GM23338 (cell line): ENCODE measurements at regions not wholly inside any gene's neighbourhood (a gene's known extent, or its start where the extent isn't known, plus 50 kb on each side); places are given as distances from the start of the nearest gene placed in this dataset.

Source experiments
- ATAC-seq: fragments of 200-7000 bp; cut with Tn5 transposase; 3 replicates; pipeline ENCODE4 v1.9.1; 2020
- DNase-seq: peaks from one replicate; pipeline ENCODE4 v3.0.0-alpha.2; 2015; ENCODE audit warnings: low spot score
- H2AFZ ChIP-seq: fragments of 200-600 bp; sonication (generic); 2 replicates; pipeline ENCODE4 v1.8.0; 2016; ENCODE audit warnings: antibody characterized with exemption, mild to moderate bottlenecking, moderate library complexity
- H3F3A ChIP-seq: fragments of 200-600 bp; sonication (generic); replicated peaks from 2 replicates; pipeline ENCODE4 v1.8.0; 2017; ENCODE audit warnings: antibody characterized with exemption, mixed run types, low read depth
- H3K27ac ChIP-seq: fragments of 200-600 bp; sonication (generic); 2 replicates; pipeline ENCODE4 v1.6.1; 2016; ENCODE audit warnings: low read depth
- H3K27me3 ChIP-seq: fragments of 200-600 bp; sonication (generic); 2 replicates; pipeline ENCODE4 v1.8.0; 2016; ENCODE audit warnings: mild to moderate bottlenecking, mixed run types, moderate library complexity; ENCODE audit not compliant: insufficient read depth
- H3K36me3 ChIP-seq: fragments of 200-600 bp; sonication (generic); 2 replicates; pipeline ENCODE4 v1.8.0; 2016; ENCODE audit warnings: mild to moderate bottlenecking; ENCODE audit not compliant: insufficient read depth
- H3K4me1 ChIP-seq: fragments of 200-600 bp; sonication (generic); 2 replicates; pipeline ENCODE4 v1.8.0; 2016; ENCODE audit warnings: mild to moderate bottlenecking, moderate library complexity; ENCODE audit not compliant: insufficient read depth
- H3K4me2 ChIP-seq: fragments of 200-600 bp; sonication (generic); 2 replicates; pipeline ENCODE4 v1.7.1; 2017; ENCODE audit warnings: mixed run types
- H3K4me3 ChIP-seq: fragments of 200-600 bp; sonication (generic); 2 replicates; pipeline ENCODE4 v1.6.1; 2016; ENCODE audit warnings: mixed run types
- H3K79me2 ChIP-seq: fragments of 200-600 bp; sonication (generic); replicated peaks from 2 replicates; pipeline ENCODE4 v1.8.0; 2017; ENCODE audit warnings: mild to moderate bottlenecking; ENCODE audit not compliant: insufficient read depth
- H3K9me2 ChIP-seq: fragments of 200-600 bp; sonication (generic); 2 replicates; pipeline ENCODE4 v1.8.0; 2017; ENCODE audit not compliant: insufficient read depth
- H4K20me1 ChIP-seq: fragments of 200-600 bp; sonication (generic); replicated peaks from 2 replicates; pipeline ENCODE4 v1.8.0; 2017; ENCODE audit warnings: mild to moderate bottlenecking; ENCODE audit not compliant: insufficient read depth
- H3K27ac Mint-ChIP-seq: 2 replicates; pipeline ENCODE4 v1.8.0; 2020; ENCODE audit warnings: inconsistent platforms, mild to moderate bottlenecking, moderate library complexity, mixed read lengths
- H3K27me3 Mint-ChIP-seq: 3 replicates; pipeline ENCODE4 v1.8.0; 2022; ENCODE audit warnings: low read depth, mild to moderate bottlenecking, moderate library complexity, mixed read lengths, inconsistent platforms; ENCODE audit not compliant: insufficient read depth, poor library complexity
- H3K36me3 Mint-ChIP-seq: 3 replicates; pipeline ENCODE4 v1.8.0; 2021; ENCODE audit warnings: low read depth, mild to moderate bottlenecking, inconsistent platforms, moderate library complexity, mixed read lengths
- H3K4me1 Mint-ChIP-seq: 3 replicates; pipeline ENCODE4 v1.8.0; 2020; ENCODE audit warnings: mild to moderate bottlenecking, inconsistent platforms, mixed read lengths
- H3K4me3 Mint-ChIP-seq: 3 replicates; pipeline ENCODE4 v1.8.0; 2021; ENCODE audit warnings: moderate library complexity, mild to moderate bottlenecking, inconsistent platforms, mixed read lengths
- H3K9me3 Mint-ChIP-seq: 3 replicates; pipeline ENCODE4 v1.8.0; 2020; ENCODE audit warnings: moderate library complexity, mild to moderate bottlenecking, inconsistent platforms, mixed read lengths
- CREB1 ChIP-seq: fragments of 250-450 bp; sonication (Bioruptor Pico); IDR thresholded peaks from 2 replicates; pipeline ENCODE4 v1.5.0; 2020; ENCODE audit warnings: low read depth, mild to moderate bottlenecking, moderate library complexity
- CTCF ChIP-seq, 2 experiments: fragments of 200-600 bp in 1 of 2; sonication (generic) in 1 of 2; conservative IDR thresholded peaks; 2 replicates each; pipeline versions ENCODE4 v1.5.1 to v1.6.1; 2016 to 2017; ENCODE audit warnings: antibody characterized with exemption in 2 of 2, low read depth in 2 of 2, mild to moderate bottlenecking in 2 of 2, moderate library complexity in 1 of 2
- ETS1 ChIP-seq: IDR thresholded peaks from 2 replicates; pipeline ENCODE4 v1.6.1; 2016; ENCODE audit warnings: antibody characterized with exemption
- EZH2 ChIP-seq: fragments of 200-600 bp; sonication (generic); IDR thresholded peaks from one replicate; pipeline ENCODE4 v1.8.0; 2017; ENCODE audit warnings: antibody characterized with exemption, mild to moderate bottlenecking, low read depth; ENCODE audit not compliant: unreplicated experiment
- EZH2phosphoT487 ChIP-seq: fragments of 200-600 bp; sonication (generic); IDR thresholded peaks from one replicate; pipeline ENCODE4 v1.8.1; 2018; ENCODE audit warnings: antibody characterized with exemption; ENCODE audit not compliant: unreplicated experiment
- JUNB ChIP-seq: IDR thresholded peaks from one replicate; pipeline ENCODE4 v1.6.1; 2016; ENCODE audit warnings: antibody characterized with exemption; ENCODE audit not compliant: unreplicated experiment
- NANOG ChIP-seq: IDR thresholded peaks from 2 replicates; pipeline ENCODE4 v1.6.1; 2016; ENCODE audit warnings: antibody characterized with exemption, borderline replicate concordance
- POLR2AphosphoS5 ChIP-seq: IDR thresholded peaks from 2 replicates; pipeline ENCODE4 v1.6.1; 2016; ENCODE audit warnings: antibody characterized with exemption, low read depth
- REST ChIP-seq: IDR thresholded peaks from one replicate; pipeline ENCODE4 v1.6.1; 2018; ENCODE audit warnings: antibody characterized with exemption; ENCODE audit not compliant: unreplicated experiment
- STAT1 ChIP-seq: IDR thresholded peaks from one replicate; pipeline ENCODE4 v1.6.1; 2016; ENCODE audit warnings: antibody characterized with exemption; ENCODE audit not compliant: unreplicated experiment
- ZNF114 ChIP-seq: fragments of 250-450 bp; sonication (Bioruptor Pico); IDR thresholded peaks from 2 replicates; pipeline ENCODE4 v1.5.0; 2020; ENCODE audit warnings: mild to moderate bottlenecking, moderate library complexity
- ZNF331 ChIP-seq: fragments of 250-450 bp; sonication (Bioruptor Pico); IDR thresholded peaks from 2 replicates; pipeline ENCODE4 v1.5.0; 2020; ENCODE audit warnings: low read depth, mild to moderate bottlenecking, moderate library complexity

GRCh38 chrX:114344756-114345349, 239.0 kb upstream of the HTR2C start (continued):
- TF ChIP-seq REST, result no peak
- TF ChIP-seq ZNF114 (CRISPR knock-in tag), result no peak
- peak; percentile 70 for TF ChIP-seq CTCF (conservative IDR thresholded peaks at IDR 0.05; ENCODE audit: low read depth in 2 of 2)

- no peak overlapping the region for H3K27ac ChIP-seq
- H2AFZ ChIP-seq, result no peak overlapping the region
- no peaks in the 10 kb centered on the region for H3K36me3 Mint-ChIP-seq
- no peaks in the 10 kb centered on the region for H3K36me3 ChIP-seq
- H3K4me1 Mint-ChIP-seq, result peaks cover 17% of the 10 kb centered on the region
- H3K27me3 ChIP-seq, result no peaks in the 10 kb centered on the region
- H3K9me3 Mint-ChIP-seq, result no peaks in the 10 kb centered on the region; the same call in 2 of the 3 replicates
- H3K4me1 ChIP-seq, result peaks cover 6% of the 10 kb centered on the region
- H3K9me2 ChIP-seq, result no peaks in the 10 kb centered on the region
- no peak overlapping the region for H3K4me3 Mint-ChIP-seq
- H3F3A ChIP-seq, result no peaks in the 10 kb centered on the region
- no peak for ATAC-seq
- H3K27me3 Mint-ChIP-seq, result no peaks in the 10 kb centered on the region
- no peaks in the 10 kb centered on the region for H3K79me2 ChIP-seq
- H3K4me3 ChIP-seq, result no peak overlapping the region
- H3K4me2 ChIP-seq, result no peak overlapping the region
- H4K20me1 ChIP-seq, result no peaks in the 10 kb centered on the region
- H3K27ac Mint-ChIP-seq, result no peak overlapping the region
- no peak for DNase-seq
- no peak for TF ChIP-seq STAT1
- TF ChIP-seq JUNB, result no peak
- TF ChIP-seq CREB1 (CRISPR knock-in tag), result no peak
- TF ChIP-seq ZNF114 (CRISPR knock-in tag), result no peak
- TF ChIP-seq POLR2AphosphoS5, result no peak
- no peak for TF ChIP-seq EZH2phosphoT487
- TF ChIP-seq ETS1, result no peak
- TF ChIP-seq NANOG, result no peak
- TF ChIP-seq ZNF331 (CRISPR knock-in tag), result no peak
- no peak for TF ChIP-seq EZH2
- no peak for TF ChIP-seq REST
These were observed 222.7 kb upstream of the HTR2C start for GRCh38 chrX:114361076-114361725.
